ENCODE measurements at regions not wholly inside any gene's neighbourhood (a gene's known extent, or its start where the extent isn't known, plus 50 kb on each side); places are given as distances from the start of the nearest gene placed in this dataset.
"Not testable (repeated sequence)": the region's sequence is repeated elsewhere in the genome, so short reads cannot be mapped to it uniquely, and the experiment has no call there.

GRCh38 chr6:144495076-144495475 lies 209.9 kb downstream of the UTRN start:
- in situ Hi-C loops (cut with MboI; ENCODE audit: low pct_unique_long_range_greater_than_20kb, low sequenced_read_pairs), result loop anchor here (25.0 kb wide), 1 partner anchor 383 kb away; no protein-coding TSS in a partner anchor
- not testable (repeated sequence) for DNase-seq

GRCh38 chr6:144497650-144498049 lies 212.5 kb downstream of the UTRN start:
- DNase-seq, result no peak
- in situ Hi-C loops (cut with MboI; ENCODE audit: low pct_unique_long_range_greater_than_20kb, low sequenced_read_pairs), result loop anchor here (25.0 kb wide), 1 partner anchor 385 kb away; no protein-coding TSS in a partner anchor

GRCh38 chr6:144500892-144501291 lies 215.8 kb downstream of the UTRN start:
- no peak for DNase-seq
- in situ Hi-C loops (cut with MboI; ENCODE audit: low pct_unique_long_range_greater_than_20kb, low sequenced_read_pairs), result no loop called here

- in situ Hi-C loops (cut with MboI; ENCODE audit: low pct_unique_long_range_greater_than_20kb, low sequenced_read_pairs); DNase-seq: not testable (repeated sequence)
Observed at GRCh38 chr6:144505214-144505613, 220.1 kb downstream of the UTRN start.

- in situ Hi-C loops (cut with MboI; ENCODE audit: low pct_unique_long_range_greater_than_20kb, low sequenced_read_pairs); DNase-seq: not testable (repeated sequence)
Observed at GRCh38 chr6:144506051-144506450, 220.9 kb downstream of the UTRN start.

- in situ Hi-C loops (cut with MboI; ENCODE audit: low pct_unique_long_range_greater_than_20kb, low sequenced_read_pairs), result not testable (repeated sequence)
Observed at GRCh38 chr6:144507772-144508312, 222.7 kb downstream of the UTRN start.

GRCh38 chr6:144510859-144511258 lies 225.7 kb downstream of the UTRN start:
- in situ Hi-C loops (cut with MboI; ENCODE audit: low pct_unique_long_range_greater_than_20kb, low sequenced_read_pairs), result no loop called here
- DNase-seq, result no peak

More at GRCh38 chr6:144507772-144508312, 222.7 kb downstream of the UTRN start:
- not testable (repeated sequence) for DNase-seq

GRCh38 chr6:144515761-144516160 lies 230.6 kb downstream of the UTRN start:
- no peak for DNase-seq
- in situ Hi-C loops (cut with MboI; ENCODE audit: low pct_unique_long_range_greater_than_20kb, low sequenced_read_pairs), result no loop called here

- DNase-seq, result no peak
- in situ Hi-C loops (cut with MboI; ENCODE audit: low pct_unique_long_range_greater_than_20kb, low sequenced_read_pairs), result no loop called here
Observed at GRCh38 chr6:144519426-144519825, 234.3 kb downstream of the UTRN start.

- in situ Hi-C loops (cut with MboI; ENCODE audit: low pct_unique_long_range_greater_than_20kb, low sequenced_read_pairs), result no loop called here
- peak; percentile 14 for DNase-seq
Observed at GRCh38 chr6:144528743-144529425, 243.7 kb downstream of the UTRN start.

GRCh38 chr6:144530118-144530517 lies 245.0 kb downstream of the UTRN start:
- in situ Hi-C loops (cut with MboI; ENCODE audit: low pct_unique_long_range_greater_than_20kb, low sequenced_read_pairs), result no loop called here

GRCh38 chr6:144532238-144532637 lies 247.1 kb downstream of the UTRN start:
- in situ Hi-C loops (cut with MboI; ENCODE audit: low pct_unique_long_range_greater_than_20kb, low sequenced_read_pairs); DNase-seq: not testable (repeated sequence)

More at GRCh38 chr6:144530118-144530517, 245.0 kb downstream of the UTRN start:
- DNase-seq, result no peak

- DNase-seq, result no peak
- in situ Hi-C loops (cut with MboI; ENCODE audit: low pct_unique_long_range_greater_than_20kb, low sequenced_read_pairs), result no loop called here
Observed at GRCh38 chr6:144534180-144534579, 249.0 kb downstream of the UTRN start.

GRCh38 chr6:144535630-144536029 lies 250.5 kb downstream of the UTRN start:
- in situ Hi-C loops (cut with MboI; ENCODE audit: low pct_unique_long_range_greater_than_20kb, low sequenced_read_pairs), result no loop called here
- DNase-seq, result no peak

- in situ Hi-C loops (cut with MboI; ENCODE audit: low pct_unique_long_range_greater_than_20kb, low sequenced_read_pairs), result no loop called here
- DNase-seq, result no peak
Observed at GRCh38 chr6:144536079-144536478, 250.9 kb downstream of the UTRN start.

GRCh38 chr6:144543006-144543871 lies 258.1 kb downstream of the UTRN start:
- DNase-seq, result peak; percentile 89
- in situ Hi-C loops (cut with MboI; ENCODE audit: low pct_unique_long_range_greater_than_20kb, low sequenced_read_pairs), result no loop called here

- in situ Hi-C loops (cut with MboI; ENCODE audit: low pct_unique_long_range_greater_than_20kb, low sequenced_read_pairs), result no loop called here
Observed at GRCh38 chr6:144544266-144544830, 259.2 kb downstream of the UTRN start.

GRCh38 chr6:144546807-144547206 lies 261.7 kb downstream of the UTRN start:
- in situ Hi-C loops (cut with MboI; ENCODE audit: low pct_unique_long_range_greater_than_20kb, low sequenced_read_pairs), result no loop called here

More at GRCh38 chr6:144544266-144544830, 259.2 kb downstream of the UTRN start:
- DNase-seq, result no peak

GRCh38 chr6:144547409-144547808 lies 262.3 kb downstream of the UTRN start:
- no peak for DNase-seq
- in situ Hi-C loops (cut with MboI; ENCODE audit: low pct_unique_long_range_greater_than_20kb, low sequenced_read_pairs), result no loop called here

More at GRCh38 chr6:144546807-144547206, 261.7 kb downstream of the UTRN start:
- DNase-seq, result no peak
